GM19452 (cell line): ENCODE measurements at regions not wholly inside any gene's neighbourhood (a gene's known extent, or its start where the extent isn't known, plus 50 kb on each side); places are given as distances from the start of the nearest gene placed in this dataset.

Experiments
- ATAC-seq: cut with Tn5 transposase; IDR thresholded peaks from one replicate; pipeline ENCODE4 v1.9.1; 2021; ENCODE audit not compliant: unreplicated experiment

DNA sequence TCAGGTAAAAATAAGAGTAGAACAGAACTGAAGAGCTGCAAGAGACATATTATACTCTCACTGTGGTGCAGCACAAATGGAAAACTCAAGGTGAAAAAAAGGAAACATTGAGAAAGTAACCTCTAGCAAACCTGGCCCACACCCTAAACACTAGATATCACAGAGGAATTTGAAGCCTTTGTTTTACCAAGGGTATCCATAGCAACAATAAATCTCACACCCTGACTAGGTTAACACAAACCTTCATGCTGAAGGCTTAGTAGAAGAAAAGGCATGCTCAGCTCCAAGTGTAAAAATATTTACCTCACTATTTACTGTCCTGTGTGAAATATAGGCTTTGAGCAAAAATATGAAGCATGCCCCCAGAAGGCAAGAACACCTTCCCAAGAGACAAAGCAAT lies 61.9 kb upstream of the TAB3 start:
- ATAC-seq = no peak

- ATAC-seq = no peak
Measured at GRCh38 chrX:30950391-30950790, 61.3 kb upstream of the TAB3 start.

DNA sequence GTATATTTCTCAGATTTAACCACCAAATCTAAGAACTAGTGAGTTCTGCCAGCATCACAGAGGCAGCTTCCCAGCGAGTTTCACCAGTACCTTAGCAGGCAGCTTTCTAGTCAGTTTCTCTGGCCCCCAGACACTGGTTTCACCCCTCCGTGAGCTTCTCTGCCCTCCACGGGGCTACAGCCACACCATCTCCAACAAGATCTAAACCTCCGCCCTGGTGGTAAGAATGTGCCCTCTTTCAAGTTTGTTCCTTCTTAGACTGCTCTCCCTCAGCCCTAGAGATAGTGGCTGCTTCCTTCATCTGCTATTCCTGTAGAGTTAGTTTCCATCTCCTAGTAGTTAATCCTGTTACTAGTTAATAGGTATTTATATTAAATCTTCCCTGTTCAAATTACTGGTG lies 60.5 kb upstream of the TAB3 start:
- ATAC-seq = no peak

- ATAC-seq = no peak
Measured at GRCh38 chrX:30948626-30949025, 59.6 kb upstream of the TAB3 start.

GRCh38 chrX:30948051-30948450 lies 59.0 kb upstream of the TAB3 start:
- ATAC-seq = no peak

DNA sequence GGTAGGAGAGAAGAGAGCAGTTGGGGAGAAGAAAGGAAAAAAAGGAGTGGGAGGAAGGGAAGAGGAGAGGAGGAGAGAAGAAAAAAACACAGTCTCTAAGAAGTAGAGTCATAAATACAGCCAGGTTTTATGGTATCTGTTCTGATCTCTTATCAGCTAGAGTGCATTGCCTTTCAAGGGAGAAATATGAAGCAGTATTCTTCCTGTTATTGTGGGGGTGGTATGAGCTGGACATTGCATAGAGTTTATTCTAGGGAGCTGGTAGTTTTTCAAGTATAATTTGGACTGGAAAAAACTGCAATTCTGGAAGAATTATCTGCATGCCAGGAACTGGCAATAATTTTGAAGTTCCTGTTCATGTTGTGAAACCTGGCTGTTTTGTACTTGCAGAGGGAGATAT lies 54.9 kb upstream of the TAB3 start:
- no peak for ATAC-seq

DNA sequence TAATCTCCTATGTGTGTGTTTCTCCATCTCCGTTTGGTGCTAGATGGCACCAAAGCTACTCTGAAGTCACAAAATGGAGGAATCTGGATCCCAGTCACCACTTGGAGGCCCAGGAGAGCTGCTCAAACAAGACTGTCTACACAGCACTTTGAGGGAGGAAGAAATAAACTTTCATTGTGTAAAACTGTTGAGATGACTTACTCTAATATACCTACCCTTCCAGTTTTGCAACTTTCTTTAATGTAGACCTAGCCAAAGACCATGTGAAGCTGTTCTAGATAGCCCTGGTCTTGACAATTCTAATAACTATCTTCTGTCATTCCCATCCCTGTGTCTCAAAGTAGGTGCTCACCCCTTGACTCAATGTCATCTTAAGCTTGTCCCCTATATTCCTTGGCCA lies 52.8 kb upstream of the TAB3 start:
- no peak for ATAC-seq

GRCh38 chrX:30939928-30940327 lies 50.9 kb upstream of the TAB3 start:
- ATAC-seq = no peak
